ENCODE measurements at regions not wholly inside any gene's neighbourhood (a gene's known extent, or its start where the extent isn't known, plus 50 kb on each side); places are given as distances from the start of the nearest gene placed in this dataset.
"Not testable (repeated sequence)": the region's sequence is repeated elsewhere in the genome, so short reads cannot be mapped to it uniquely, and the experiment has no call there.

DNA sequence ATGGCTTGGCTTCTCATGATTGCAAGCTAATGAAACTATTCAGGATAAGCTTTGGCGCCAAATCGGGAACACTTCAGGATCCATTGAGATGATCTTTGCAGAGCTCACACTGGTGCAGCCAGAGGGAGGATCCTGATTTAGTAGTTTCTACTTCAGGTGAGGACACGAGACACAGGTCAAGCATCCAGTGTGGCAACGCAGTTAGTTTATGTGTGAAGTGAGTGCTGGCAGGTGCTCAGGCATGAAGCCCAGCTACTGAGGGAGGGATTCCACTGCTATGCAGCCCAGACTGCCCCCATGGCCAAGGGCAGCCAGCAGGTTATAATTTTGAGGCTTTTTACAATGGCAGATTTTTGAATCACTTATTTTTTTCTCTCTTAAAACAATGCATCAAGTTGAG, 113.5 kb upstream of the PCED1B start:
- no peak for DNase-seq
- Histone ChIP-seq H3K9ac (ENCODE audit: low read depth in 2 of 2, low read length in 2 of 2) (no peak overlapping the region), H3K27ac (no peak overlapping the region), H3K36me3 (no peaks in the 10 kb centered on the region), H3K4me3 (no peak overlapping the region), H3K27me3 (no peaks in the 10 kb centered on the region), H3K4me1 (no peaks in the 10 kb centered on the region), H3K9me3 (no peaks in the 10 kb centered on the region)
- intact Hi-C loops (cut with DNase I) = no loop called here
- TF ChIP-seq, protein P1, sequence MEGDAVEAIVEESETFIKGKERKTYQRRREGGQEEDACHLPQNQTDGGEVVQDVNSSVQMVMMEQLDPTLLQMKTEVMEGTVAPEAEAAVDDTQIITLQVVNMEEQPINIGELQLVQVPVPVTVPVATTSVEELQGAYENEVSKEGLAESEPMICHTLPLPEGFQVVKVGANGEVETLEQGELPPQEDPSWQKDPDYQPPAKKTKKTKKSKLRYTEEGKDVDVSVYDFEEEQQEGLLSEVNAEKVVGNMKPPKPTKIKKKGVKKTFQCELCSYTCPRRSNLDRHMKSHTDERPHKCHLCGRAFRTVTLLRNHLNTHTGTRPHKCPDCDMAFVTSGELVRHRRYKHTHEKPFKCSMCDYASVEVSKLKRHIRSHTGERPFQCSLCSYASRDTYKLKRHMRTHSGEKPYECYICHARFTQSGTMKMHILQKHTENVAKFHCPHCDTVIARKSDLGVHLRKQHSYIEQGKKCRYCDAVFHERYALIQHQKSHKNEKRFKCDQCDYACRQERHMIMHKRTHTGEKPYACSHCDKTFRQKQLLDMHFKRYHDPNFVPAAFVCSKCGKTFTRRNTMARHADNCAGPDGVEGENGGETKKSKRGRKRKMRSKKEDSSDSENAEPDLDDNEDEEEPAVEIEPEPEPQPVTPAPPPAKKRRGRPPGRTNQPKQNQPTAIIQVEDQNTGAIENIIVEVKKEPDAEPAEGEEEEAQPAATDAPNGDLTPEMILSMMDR (IDR thresholded peaks at IDR 0.05) = no peak

DNA sequence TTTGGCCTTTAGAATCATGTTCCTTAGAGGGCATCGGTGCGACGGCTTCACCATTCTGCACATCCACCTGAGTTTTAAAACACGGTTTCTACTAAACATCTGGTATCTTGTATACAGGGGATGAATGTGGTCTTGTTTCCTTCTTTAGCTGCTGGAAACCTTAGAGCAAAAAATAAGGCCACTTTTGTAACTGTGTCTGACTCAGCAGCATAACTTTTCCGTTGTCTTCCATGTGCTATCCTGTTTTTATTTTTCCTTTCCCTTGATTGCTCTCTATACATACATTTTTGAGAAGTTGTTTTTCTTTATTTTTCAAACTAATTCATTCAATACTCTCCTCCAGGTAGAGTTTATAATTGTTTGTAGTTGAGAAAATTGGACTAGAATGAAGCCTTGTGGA, 108.8 kb upstream of the PCED1B start:
- intact Hi-C loops (cut with DNase I) = no loop called here
- Histone ChIP-seq H3K27ac (no peak overlapping the region), H3K36me3 (no peaks in the 10 kb centered on the region), H3K4me1 (no peaks in the 10 kb centered on the region), H3K9me3 (no peaks in the 10 kb centered on the region), H3K4me3 (no peak overlapping the region), H3K27me3 (no peaks in the 10 kb centered on the region), H3K9ac (ENCODE audit: low read depth in 2 of 2, low read length in 2 of 2) (no peak overlapping the region)
- no peak for DNase-seq
- TF ChIP-seq, protein P1 (IDR thresholded peaks at IDR 0.05) = no peak

DNA sequence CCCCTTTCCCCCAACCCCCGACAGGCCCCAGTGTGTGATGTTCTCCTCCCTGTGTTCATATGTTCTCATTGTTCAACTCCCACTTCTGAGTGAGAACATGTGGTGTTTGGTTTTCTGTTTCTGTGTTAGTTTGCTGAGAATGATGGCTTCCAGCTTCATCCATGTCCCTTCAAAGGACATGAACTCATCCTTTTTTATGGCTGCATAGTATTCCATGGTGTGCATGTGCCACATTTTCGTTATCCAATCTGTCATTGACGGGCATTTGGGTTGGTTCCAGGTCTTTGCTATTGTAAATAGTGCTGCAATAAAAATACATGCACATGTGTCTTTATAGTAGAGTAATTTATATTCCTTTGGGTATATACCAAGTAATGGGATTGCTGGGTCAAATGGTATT, 105.5 kb upstream of the PCED1B start:
- H3K27me3 ChIP-seq; DNase-seq; H3K27ac ChIP-seq; H3K4me1 ChIP-seq; H3K4me3 ChIP-seq; intact Hi-C loops (cut with DNase I); H3K9ac ChIP-seq (ENCODE audit: low read depth in 2 of 2, low read length in 2 of 2); H3K9me3 ChIP-seq; H3K36me3 ChIP-seq: not testable (repeated sequence)

DNA sequence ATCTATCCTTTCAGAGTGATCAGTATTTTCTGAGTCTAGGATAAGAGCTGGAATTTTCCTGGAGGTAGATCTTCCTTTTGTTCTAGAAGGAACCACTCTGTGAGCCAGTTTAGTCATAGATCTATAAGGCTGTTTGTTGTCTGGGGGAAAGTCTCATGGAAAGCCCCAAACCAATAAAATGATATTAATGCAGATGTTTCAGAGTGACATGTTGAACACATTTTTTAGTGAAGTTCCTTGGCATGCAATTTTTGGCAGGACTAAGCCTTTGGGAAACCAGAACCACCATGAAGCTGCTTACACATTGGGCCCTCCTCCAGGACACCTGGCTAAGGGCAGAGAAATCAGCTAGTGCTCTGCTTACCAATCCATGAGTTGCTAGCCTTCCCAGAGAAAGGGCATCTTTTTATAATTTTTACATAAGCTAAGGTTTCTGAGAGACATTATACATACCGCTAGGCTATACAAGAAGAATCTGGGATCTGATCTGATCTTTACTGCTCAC, 101.5 kb upstream of the PCED1B start:
- H3K9ac ChIP-seq (ENCODE audit: low read depth in 2 of 2, low read length in 2 of 2) = no peak overlapping the region
- H3K27me3 ChIP-seq = no peaks in the 10 kb centered on the region
- no peaks in the 10 kb centered on the region for H3K4me1 ChIP-seq
- no peak for DNase-seq
- no peaks in the 10 kb centered on the region for H3K9me3 ChIP-seq
- intact Hi-C loops (cut with DNase I) = no loop called here
- H3K4me3 ChIP-seq = no peak overlapping the region
- H3K27ac ChIP-seq = no peak overlapping the region
- TF ChIP-seq, protein P1 (IDR thresholded peaks at IDR 0.05) = no peak
- H3K36me3 ChIP-seq = no peaks in the 10 kb centered on the region

DNA sequence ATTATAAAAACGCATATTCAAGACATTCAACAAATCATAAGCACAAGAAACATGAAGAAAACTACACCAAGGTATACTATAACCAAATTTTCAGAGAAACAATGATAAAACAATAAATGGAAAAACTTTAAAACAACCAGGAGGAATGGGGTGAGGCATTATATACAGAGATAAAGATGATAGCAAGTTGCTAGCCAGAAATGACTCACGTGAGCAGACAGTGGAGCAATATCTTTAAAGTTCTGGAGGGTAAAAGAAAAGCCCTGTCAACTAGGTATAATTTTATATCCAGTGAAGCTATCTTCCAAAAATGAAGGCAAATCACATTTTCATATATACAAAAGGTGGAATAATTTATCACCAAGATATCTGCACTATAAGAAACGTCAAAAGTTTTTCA, 97.8 kb upstream of the PCED1B start:
- no peaks in the 10 kb centered on the region for H3K36me3 ChIP-seq
- H3K27ac ChIP-seq = no peak overlapping the region
- intact Hi-C loops (cut with DNase I) = no loop called here

DNA sequence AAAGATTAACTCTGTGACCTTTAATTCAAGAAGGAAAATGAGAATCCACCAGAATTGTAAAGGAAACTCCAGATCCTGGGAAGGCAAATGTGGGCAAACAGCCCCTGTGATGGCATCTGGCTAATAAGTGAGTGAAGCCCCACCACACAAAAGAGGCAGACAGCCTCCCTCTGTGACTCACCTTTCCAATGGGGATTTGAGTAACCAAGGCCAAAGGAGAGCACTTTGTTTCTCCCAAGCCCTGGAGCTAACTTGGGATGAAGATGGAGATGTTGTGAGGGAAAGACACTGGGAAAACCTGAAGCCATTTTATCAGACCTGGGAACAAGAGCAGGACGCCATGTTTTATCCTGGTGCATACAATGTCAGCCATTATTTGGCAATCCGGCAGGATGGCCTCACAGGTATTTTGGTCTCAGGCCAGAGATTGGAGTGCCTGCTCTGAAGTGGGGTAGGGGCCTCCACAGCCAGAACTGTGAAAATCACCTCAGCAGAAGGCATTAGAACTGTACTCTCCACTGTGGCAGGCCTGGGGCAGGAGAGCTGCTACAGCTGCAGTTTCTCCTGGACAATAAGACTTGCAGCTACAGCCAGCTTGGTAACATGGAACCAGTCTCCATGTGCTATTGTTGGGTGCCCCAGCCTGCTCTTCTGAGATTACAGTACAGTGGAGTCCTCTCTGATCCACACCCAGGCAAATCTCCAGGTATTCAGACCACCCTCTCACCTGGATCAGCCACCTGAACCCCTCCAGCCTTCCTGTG, 96.6 kb upstream of the PCED1B start:
- Histone ChIP-seq H3K9me3 (no peaks in the 10 kb centered on the region), H3K36me3 (no peaks in the 10 kb centered on the region), H3K4me1 (no peaks in the 10 kb centered on the region), H3K27me3 (no peaks in the 10 kb centered on the region), H3K4me3 (no peak overlapping the region), H3K27ac (no peak overlapping the region), H3K9ac (ENCODE audit: low read depth in 2 of 2, low read length in 2 of 2) (no peak overlapping the region)
- TF ChIP-seq, protein P1 (IDR thresholded peaks at IDR 0.05) = no peak
- intact Hi-C loops (cut with DNase I) = no loop called here
- DNase-seq = no peak

More for the DNA sequence above, 97.8 kb upstream of the PCED1B start:
- TF ChIP-seq, protein P1 (IDR thresholded peaks at IDR 0.05) = no peak
- no peak for DNase-seq
- H3K27me3 ChIP-seq = no peaks in the 10 kb centered on the region
- H3K4me1 ChIP-seq = no peaks in the 10 kb centered on the region
- H3K4me3 ChIP-seq = no peak overlapping the region
- H3K9ac ChIP-seq (ENCODE audit: low read depth in 2 of 2, low read length in 2 of 2) = no peak overlapping the region
- H3K9me3 ChIP-seq = no peaks in the 10 kb centered on the region

Measured in colonic mucosa (tissue), 4 donors.